Lung (tissue), 11 donors: ENCODE measurements at regions not wholly inside any gene's neighbourhood (a gene's known extent, or its start where the extent isn't known, plus 50 kb on each side); places are given as distances from the start of the nearest gene placed in this dataset.

Experiments
- ATAC-seq: fragments of 200-7000 bp; cut with Tn5 transposase; one replicate; pipeline ENCODE4 v1.9.1; 2020; ENCODE audit warnings: moderate number of reproducible peaks; ENCODE audit not compliant: insufficient read depth, low FRiP score
- DNase-seq, 3 donors: peaks; one replicate each; pipeline ENCODE4 v3.0.0-alpha.2; 2013 to 2017
- H3K27ac ChIP-seq, 2 donors: one replicate each; pipeline ENCODE4 v1.5.1; 2013; ENCODE audit warnings: mild to moderate bottlenecking in 2 of 2, moderate library complexity in 2 of 2, control low read depth in 1 of 2, inconsistent platforms in 1 of 2, low read depth in 1 of 2, low read length in 1 of 2
- H3K27me3 ChIP-seq, 3 donors: one replicate each; pipeline ENCODE4 v1.5.1; 2013; ENCODE audit warnings: low read length in 2 of 3; ENCODE audit not compliant: control insufficient read depth in 3 of 3, insufficient read depth in 3 of 3
- H3K36me3 ChIP-seq, 4 donors: one replicate each; pipeline ENCODE4 v1.5.1; 2013; ENCODE audit warnings: low read length in 4 of 4, mild to moderate bottlenecking in 1 of 4, moderate library complexity in 1 of 4; ENCODE audit not compliant: control insufficient read depth in 4 of 4, insufficient read depth in 4 of 4
- H3K4me1 ChIP-seq, 5 donors: one replicate each; pipeline ENCODE4 v1.5.1; 2013; ENCODE audit warnings: low read length in 5 of 5, mild to moderate bottlenecking in 2 of 5, moderate library complexity in 1 of 5; ENCODE audit not compliant: control insufficient read depth in 5 of 5, insufficient read depth in 5 of 5
- H3K4me3 ChIP-seq: one replicate; pipeline ENCODE4 v1.5.1; 2013; ENCODE audit warnings: mild to moderate bottlenecking, control low read depth, moderate library complexity
- H3K9ac ChIP-seq, 2 donors: one replicate each; pipeline ENCODE4 v1.5.1; 2013; ENCODE audit warnings: low read length in 2 of 2, control low read depth in 1 of 2; ENCODE audit not compliant: insufficient read depth in 1 of 2
- H3K9me3 ChIP-seq, 4 donors: one replicate each; pipeline ENCODE4 v1.5.1; 2013; ENCODE audit warnings: low read length in 3 of 4, mild to moderate bottlenecking in 1 of 4, moderate library complexity in 1 of 4; ENCODE audit not compliant: control insufficient read depth in 4 of 4, insufficient read depth in 3 of 4
- WGBS, 2 donors: extraction: QIAGEN DNeasy Blood & Tissue Kit; methylation state at CpG; one replicate each; pipeline ENCODE4 v1.1.7; 2013; 5-methylcytosine and 5-hydroxymethylcytosine counted together
- TF ChIP-seq, protein P1 (sequence below): IDR thresholded peaks from 2 replicates; pipeline ENCODE4 v1.5.1; 2012; ENCODE audit warnings: mild to moderate bottlenecking; ENCODE audit errors: control extremely low read depth, extremely low read depth
- donor health status: control.
- donor health status: control.
- donor health status: Bipolar disorder and iron deficiency.
- donor health status: healthy.
- donor health status: DM: yes; HTN: yes; CAD: no.

DNA sequence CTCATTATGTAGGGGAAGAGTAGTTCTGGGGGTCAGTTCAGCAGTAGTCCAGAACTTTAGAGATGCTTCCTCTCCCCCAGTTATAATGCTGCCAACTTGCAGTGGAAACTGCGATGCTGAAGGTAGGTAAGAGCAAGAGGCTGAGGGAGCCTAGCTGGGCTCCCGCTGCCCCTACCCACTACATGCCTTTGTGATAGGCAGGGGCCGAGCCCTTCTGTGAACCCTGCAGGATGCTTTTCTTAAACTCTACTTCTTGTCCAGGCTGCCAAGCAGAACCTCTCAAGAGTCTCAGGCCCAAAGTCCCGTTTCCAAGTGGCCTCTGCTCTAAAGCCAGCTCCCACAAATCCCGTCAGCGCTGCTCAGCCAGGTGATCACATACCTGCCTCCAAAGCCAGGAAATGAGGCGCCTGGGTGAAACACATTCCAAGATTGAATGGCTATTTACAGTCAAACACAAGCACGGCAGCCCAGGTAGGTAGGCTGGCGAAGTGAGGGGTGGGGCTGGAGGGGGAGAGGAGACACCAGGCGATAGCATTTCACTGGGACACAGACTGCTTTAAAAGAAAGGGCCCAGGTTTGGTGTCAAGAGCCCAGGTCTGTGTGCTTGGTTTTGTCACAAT is 150.7 kb downstream of the CD24 start:
- peak; percentile 41 for ATAC-seq
- TF ChIP-seq, protein P1, sequence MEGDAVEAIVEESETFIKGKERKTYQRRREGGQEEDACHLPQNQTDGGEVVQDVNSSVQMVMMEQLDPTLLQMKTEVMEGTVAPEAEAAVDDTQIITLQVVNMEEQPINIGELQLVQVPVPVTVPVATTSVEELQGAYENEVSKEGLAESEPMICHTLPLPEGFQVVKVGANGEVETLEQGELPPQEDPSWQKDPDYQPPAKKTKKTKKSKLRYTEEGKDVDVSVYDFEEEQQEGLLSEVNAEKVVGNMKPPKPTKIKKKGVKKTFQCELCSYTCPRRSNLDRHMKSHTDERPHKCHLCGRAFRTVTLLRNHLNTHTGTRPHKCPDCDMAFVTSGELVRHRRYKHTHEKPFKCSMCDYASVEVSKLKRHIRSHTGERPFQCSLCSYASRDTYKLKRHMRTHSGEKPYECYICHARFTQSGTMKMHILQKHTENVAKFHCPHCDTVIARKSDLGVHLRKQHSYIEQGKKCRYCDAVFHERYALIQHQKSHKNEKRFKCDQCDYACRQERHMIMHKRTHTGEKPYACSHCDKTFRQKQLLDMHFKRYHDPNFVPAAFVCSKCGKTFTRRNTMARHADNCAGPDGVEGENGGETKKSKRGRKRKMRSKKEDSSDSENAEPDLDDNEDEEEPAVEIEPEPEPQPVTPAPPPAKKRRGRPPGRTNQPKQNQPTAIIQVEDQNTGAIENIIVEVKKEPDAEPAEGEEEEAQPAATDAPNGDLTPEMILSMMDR = no peak
- no peak overlapping the region for H3K4me3 ChIP-seq
- no peak overlapping the region for H3K27ac ChIP-seq
- H3K27me3 ChIP-seq = no peaks in the 10 kb centered on the region
- no peak overlapping the region for H3K9ac ChIP-seq
- WGBS, 2 donors = 58 to 77% methylated on average over 10 of the region's 10 CpGs
- H3K36me3 ChIP-seq = no peaks in the 10 kb centered on the region
- peaks cover 0 to 2% (median 0%) of the 10 kb centered on the region in 4 donors for H3K9me3 ChIP-seq
- no peaks in the 10 kb centered on the region for H3K4me1 ChIP-seq
- DNase-seq = peak; percentile 50 to 79 (median 73)

DNA sequence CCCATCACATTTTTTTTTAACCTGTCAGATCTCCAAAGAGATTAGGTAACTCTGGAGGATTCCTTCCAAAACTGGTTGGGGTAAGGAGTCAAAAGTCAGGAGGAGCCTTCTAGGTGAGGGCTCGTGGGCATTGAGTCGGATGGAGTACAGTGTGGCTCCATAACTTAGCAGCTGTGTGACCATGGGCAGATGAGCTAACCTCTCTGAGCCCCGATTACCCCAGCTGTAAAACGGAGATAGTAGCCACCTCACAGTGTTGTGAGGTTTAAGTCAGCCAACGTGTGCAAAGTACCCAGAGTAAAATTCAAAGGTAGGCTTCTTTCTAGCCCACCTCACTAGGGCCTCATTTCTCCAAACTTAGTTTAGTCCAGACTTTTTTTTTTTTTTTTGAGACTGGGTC is 151.5 kb downstream of the CD24 start:
- no peak overlapping the region for H3K4me3 ChIP-seq
- ATAC-seq = no peak
- H3K4me1 ChIP-seq = no peaks in the 10 kb centered on the region
- no peak overlapping the region for H3K27ac ChIP-seq
- H3K27me3 ChIP-seq = no peaks in the 10 kb centered on the region
- no peaks in the 10 kb centered on the region for H3K9me3 ChIP-seq
- no peak for DNase-seq
- no peaks in the 10 kb centered on the region for H3K36me3 ChIP-seq
- 89 to 97% methylated on average over 5 of the region's 5 CpGs for WGBS, 2 donors
- TF ChIP-seq, protein P1 = no peak
- H3K9ac ChIP-seq = no peak overlapping the region

DNA sequence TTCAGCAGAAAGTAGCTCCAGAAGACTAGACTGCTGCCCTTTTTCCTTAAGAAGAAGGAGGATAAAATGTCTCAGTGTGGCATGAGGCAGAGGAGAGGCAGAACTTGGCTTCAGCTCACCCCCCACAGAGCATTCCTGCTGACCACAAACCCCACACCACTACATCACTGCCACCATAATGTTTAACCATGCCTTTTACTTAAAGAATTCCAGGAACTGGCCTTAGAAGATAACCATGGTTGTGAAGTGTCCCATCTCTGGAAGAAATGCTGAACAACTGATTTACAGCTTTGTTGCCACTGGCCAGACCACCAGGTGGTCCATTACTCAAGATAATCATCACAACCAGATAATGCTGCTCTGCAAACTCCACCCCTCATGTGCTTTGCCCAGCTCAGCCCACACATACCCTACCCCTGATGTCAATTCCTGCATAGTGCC is 154.1 kb downstream of the CD24 start:
- Histone ChIP-seq H3K4me3 (no peak overlapping the region), H3K9ac (no peak overlapping the region), H3K9me3 (no peaks in the 10 kb centered on the region), H3K36me3 (no peaks in the 10 kb centered on the region), H3K27ac (no peak overlapping the region), H3K4me1 (no peaks in the 10 kb centered on the region), H3K27me3 (no peaks in the 10 kb centered on the region)
- no peak for ATAC-seq
- TF ChIP-seq, protein P1 = no peak
- DNase-seq = no peak
